Suprapubic skin (tissue), 3 donors: ENCODE measurements at regions not wholly inside any gene's neighbourhood (a gene's known extent, or its start where the extent isn't known, plus 50 kb on each side); places are given as distances from the start of the nearest gene placed in this dataset.

Experiments used
- EP300 ChIP-seq: sonication (generic); formaldehyde crosslinking; IDR thresholded peaks from one replicate; pipeline ENCODE4 v1.6.1; 2017; ENCODE audit warnings: antibody characterized with exemption
- POLR2A ChIP-seq, 2 donors: fragments of 450-650 bp; IDR thresholded peaks; one replicate each; pipeline ENCODE4 v1.6.1; 2017; ENCODE audit warnings: antibody characterized with exemption in 2 of 2, mild to moderate bottlenecking in 2 of 2, moderate library complexity in 2 of 2
- TF ChIP-seq, protein P1 (sequence below), 2 donors: fragments of 200-600 bp in 1 of 2; fragments of 450-650 bp in 1 of 2; sonication (generic) in 1 of 2; IDR thresholded peaks; one replicate each; pipeline ENCODE4 v1.5.1; 2016 to 2019; ENCODE audit warnings: antibody characterized with exemption in 2 of 2, mild to moderate bottlenecking in 1 of 2, moderate library complexity in 1 of 2

DNA sequence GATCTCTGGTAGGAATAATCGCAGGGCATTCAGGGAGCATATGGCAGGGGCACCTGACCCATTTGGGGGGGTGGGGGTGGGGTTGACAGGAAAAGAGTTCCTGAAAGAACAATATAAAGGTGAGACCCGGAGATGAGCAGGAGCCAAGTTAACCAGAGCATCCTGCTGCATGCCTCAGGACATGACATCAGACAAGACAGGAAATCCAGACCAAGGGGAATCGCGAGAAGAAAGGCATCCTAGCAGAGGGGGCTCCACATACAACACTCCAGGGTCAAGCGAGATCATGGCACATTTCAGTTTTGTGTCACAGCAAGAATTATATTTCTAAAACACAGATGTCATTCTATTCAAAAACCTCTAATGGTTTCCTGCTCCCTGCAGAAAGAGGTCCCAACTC is 393.1 kb downstream of the COG6 start:
- TF ChIP-seq, protein P1, sequence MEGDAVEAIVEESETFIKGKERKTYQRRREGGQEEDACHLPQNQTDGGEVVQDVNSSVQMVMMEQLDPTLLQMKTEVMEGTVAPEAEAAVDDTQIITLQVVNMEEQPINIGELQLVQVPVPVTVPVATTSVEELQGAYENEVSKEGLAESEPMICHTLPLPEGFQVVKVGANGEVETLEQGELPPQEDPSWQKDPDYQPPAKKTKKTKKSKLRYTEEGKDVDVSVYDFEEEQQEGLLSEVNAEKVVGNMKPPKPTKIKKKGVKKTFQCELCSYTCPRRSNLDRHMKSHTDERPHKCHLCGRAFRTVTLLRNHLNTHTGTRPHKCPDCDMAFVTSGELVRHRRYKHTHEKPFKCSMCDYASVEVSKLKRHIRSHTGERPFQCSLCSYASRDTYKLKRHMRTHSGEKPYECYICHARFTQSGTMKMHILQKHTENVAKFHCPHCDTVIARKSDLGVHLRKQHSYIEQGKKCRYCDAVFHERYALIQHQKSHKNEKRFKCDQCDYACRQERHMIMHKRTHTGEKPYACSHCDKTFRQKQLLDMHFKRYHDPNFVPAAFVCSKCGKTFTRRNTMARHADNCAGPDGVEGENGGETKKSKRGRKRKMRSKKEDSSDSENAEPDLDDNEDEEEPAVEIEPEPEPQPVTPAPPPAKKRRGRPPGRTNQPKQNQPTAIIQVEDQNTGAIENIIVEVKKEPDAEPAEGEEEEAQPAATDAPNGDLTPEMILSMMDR (IDR thresholded peaks at IDR 0.05): no peak
- TF ChIP-seq POLR2A (IDR thresholded peaks at IDR 0.05): no peak
- TF ChIP-seq EP300: no peak
